CD4-positive, alpha-beta T cell treated with Interleukin-17A for 1 hour (primary cell): ENCODE measurements at regions not wholly inside any gene's neighbourhood (a gene's known extent, or its start where the extent isn't known, plus 50 kb on each side); places are given as distances from the start of the nearest gene placed in this dataset.

Source experiments
- DNase-seq: peaks from one replicate; pipeline ENCODE4 v3.0.0-alpha.2; 2020

GRCh38 chr18:45505497-45506206 is 109.6 kb upstream of the SLC14A2 start:
- no peak for DNase-seq

GRCh38 chr18:45506951-45507350 is 108.3 kb upstream of the SLC14A2 start:
- no peak for DNase-seq

- DNase-seq: no peak
Measured at GRCh38 chr18:45509535-45509934, 105.7 kb upstream of the SLC14A2 start.

- no peak for DNase-seq
Measured at GRCh38 chr18:45510656-45511055, 104.6 kb upstream of the SLC14A2 start.

- no peak for DNase-seq
Measured at GRCh38 chr18:45512363-45512953, 102.8 kb upstream of the SLC14A2 start.

- DNase-seq: no peak
Measured at GRCh38 chr18:45517181-45517741, 98.0 kb upstream of the SLC14A2 start.

GRCh38 chr18:45518311-45519155 is 96.7 kb upstream of the SLC14A2 start:
- DNase-seq: no peak

GRCh38 chr18:45519411-45520280 is 95.6 kb upstream of the SLC14A2 start:
- no peak for DNase-seq

GRCh38 chr18:45521136-45521535 is 94.1 kb upstream of the SLC14A2 start:
- DNase-seq: no peak

GRCh38 chr18:45521777-45522176 is 93.5 kb upstream of the SLC14A2 start:
- DNase-seq: no peak

- DNase-seq: no peak
Measured at GRCh38 chr18:45522371-45522770, 92.9 kb upstream of the SLC14A2 start.

- no peak for DNase-seq
Measured at GRCh38 chr18:45525301-45525700, 90.0 kb upstream of the SLC14A2 start.

GRCh38 chr18:45526114-45526841 is 89.0 kb upstream of the SLC14A2 start:
- DNase-seq: no peak

- no peak for DNase-seq
Measured at GRCh38 chr18:45527891-45528290, 87.4 kb upstream of the SLC14A2 start.

- DNase-seq: no peak
Measured at GRCh38 chr18:45528712-45529336, 86.5 kb upstream of the SLC14A2 start.

GRCh38 chr18:45538444-45538843 is 76.8 kb upstream of the SLC14A2 start:
- no peak for DNase-seq

GRCh38 chr18:45539491-45539891 is 75.8 kb upstream of the SLC14A2 start:
- DNase-seq: no peak

GRCh38 chr18:45540125-45540524 is 75.2 kb upstream of the SLC14A2 start:
- no peak for DNase-seq

GRCh38 chr18:45541421-45541820 is 73.9 kb upstream of the SLC14A2 start:
- no peak for DNase-seq

GRCh38 chr18:45542043-45542442 is 73.2 kb upstream of the SLC14A2 start:
- no peak for DNase-seq

- DNase-seq: no peak
Measured at GRCh38 chr18:45547910-45548309, 67.4 kb upstream of the SLC14A2 start.
